ENCODE measurements at regions not wholly inside any gene's neighbourhood (a gene's known extent, or its start where the extent isn't known, plus 50 kb on each side); places are given as distances from the start of the nearest gene placed in this dataset.

- no peak for DNase-seq (ENCODE audit: low read depth in 1 of 2, low spot score in 1 of 2)
These were observed 103.6 kb downstream of the ACKR3 start for GRCh38 chr2:236673126-236673822.

GRCh38 chr2:236673823-236674185, 104.2 kb downstream of the ACKR3 start:
- no peak for DNase-seq (ENCODE audit: low read depth in 1 of 2, low spot score in 1 of 2)

GRCh38 chr2:236674238-236674637, 104.6 kb downstream of the ACKR3 start:
- DNase-seq (ENCODE audit: low read depth in 1 of 2, low spot score in 1 of 2), result no peak

GRCh38 chr2:236674646-236675045, 105.0 kb downstream of the ACKR3 start:
- DNase-seq (ENCODE audit: low read depth in 1 of 2, low spot score in 1 of 2), result no peak

- DNase-seq (ENCODE audit: low read depth in 1 of 2, low spot score in 1 of 2), result no peak
These were observed 105.4 kb downstream of the ACKR3 start for GRCh38 chr2:236675051-236675450.

- DNase-seq (ENCODE audit: low read depth in 1 of 2, low spot score in 1 of 2), result no peak
These were observed 105.9 kb downstream of the ACKR3 start for GRCh38 chr2:236675526-236675925.

GRCh38 chr2:236676136-236676873, 106.7 kb downstream of the ACKR3 start:
- no peak for DNase-seq (ENCODE audit: low read depth in 1 of 2, low spot score in 1 of 2)

- no peak for DNase-seq (ENCODE audit: low read depth in 1 of 2, low spot score in 1 of 2)
These were observed 107.7 kb downstream of the ACKR3 start for GRCh38 chr2:236677368-236677767.

- DNase-seq (ENCODE audit: low read depth in 1 of 2, low spot score in 1 of 2), result no peak
These were observed 108.8 kb downstream of the ACKR3 start for GRCh38 chr2:236678307-236678975.

- DNase-seq (ENCODE audit: low read depth in 1 of 2, low spot score in 1 of 2), result no peak
These were observed 110.5 kb downstream of the ACKR3 start for GRCh38 chr2:236679884-236680860.

GRCh38 chr2:236682651-236683422, 113.2 kb downstream of the ACKR3 start:
- DNase-seq (ENCODE audit: low read depth in 1 of 2, low spot score in 1 of 2), result no peak

GRCh38 chr2:236684504-236685256, 115.1 kb downstream of the ACKR3 start:
- DNase-seq (ENCODE audit: low read depth in 1 of 2, low spot score in 1 of 2), result no peak

GRCh38 chr2:236685361-236685760, 115.7 kb downstream of the ACKR3 start:
- no peak for DNase-seq (ENCODE audit: low read depth in 1 of 2, low spot score in 1 of 2)

- DNase-seq (ENCODE audit: low read depth in 1 of 2, low spot score in 1 of 2), result no peak
These were observed 116.4 kb downstream of the ACKR3 start for GRCh38 chr2:236685979-236686520.

GRCh38 chr2:236686561-236686960, 116.9 kb downstream of the ACKR3 start:
- no peak for DNase-seq (ENCODE audit: low read depth in 1 of 2, low spot score in 1 of 2)

- DNase-seq (ENCODE audit: low read depth in 1 of 2, low spot score in 1 of 2), result no peak
These were observed 117.8 kb downstream of the ACKR3 start for GRCh38 chr2:236687296-236687965.

- DNase-seq (ENCODE audit: low read depth in 1 of 2, low spot score in 1 of 2), result no peak
These were observed 118.5 kb downstream of the ACKR3 start for GRCh38 chr2:236688157-236688556.

- no peak for DNase-seq (ENCODE audit: low read depth in 1 of 2, low spot score in 1 of 2)
These were observed 119.2 kb downstream of the ACKR3 start for GRCh38 chr2:236688563-236689392.

Measured in stimulated activated CD4-positive, alpha-beta T cell treated with anti-CD3 and anti-CD28 coated beads, Interleukin-15, amount 100 ng/mL, for 1 hour (primary cell).